ENCODE measurements at regions not wholly inside any gene's neighbourhood (a gene's known extent, or its start where the extent isn't known, plus 50 kb on each side); places are given as distances from the start of the nearest gene placed in this dataset.

DNA sequence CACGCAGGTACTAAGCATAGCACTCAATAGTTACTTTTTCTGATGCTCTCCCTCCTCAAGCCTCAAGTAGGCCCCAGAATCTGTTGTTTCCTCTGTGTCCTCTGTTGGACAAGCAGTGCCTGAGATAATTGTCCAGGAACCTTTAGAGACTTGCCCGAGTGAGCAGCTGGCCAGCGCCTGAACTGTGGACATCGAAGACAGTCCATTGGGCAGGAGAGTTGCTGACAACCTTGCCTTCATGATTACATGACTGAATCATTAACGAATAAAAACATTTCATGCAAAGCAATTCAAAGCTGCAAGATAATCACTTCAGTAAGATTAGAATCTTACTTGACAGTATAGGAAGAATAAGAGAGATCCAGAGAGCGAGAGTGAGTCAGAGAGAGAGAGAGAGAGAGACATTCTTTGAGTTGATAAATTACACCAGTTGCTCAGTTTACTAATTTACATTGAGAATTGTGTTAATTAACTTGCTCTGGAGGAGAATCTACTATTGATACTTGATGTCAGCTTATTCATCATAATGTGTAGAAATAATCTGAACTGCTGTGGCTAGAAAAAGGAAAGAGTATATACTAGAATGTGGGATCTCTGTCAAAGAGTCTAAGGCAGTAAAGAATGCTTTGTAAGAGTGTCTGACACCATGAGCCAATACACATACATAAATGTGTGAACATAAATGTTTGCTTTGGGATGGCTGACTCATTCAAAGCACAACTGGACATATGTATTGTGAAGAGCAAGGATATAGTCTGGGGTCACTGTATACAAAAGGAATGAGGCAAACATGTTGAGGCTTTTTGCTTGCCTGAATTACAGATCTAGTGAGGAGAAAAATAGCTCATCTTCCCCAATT lies 216.0 kb downstream of the ZNF326 start:
- no peak for TF ChIP-seq CBFB (CRISPR knock-in tag; IDR thresholded peaks at IDR 0.05; ENCODE audit: low read depth)
- TF ChIP-seq TCF7 (CRISPR knock-in tag; IDR thresholded peaks at IDR 0.05; ENCODE audit: low read depth) = no peak
- TF ChIP-seq, protein P1, sequence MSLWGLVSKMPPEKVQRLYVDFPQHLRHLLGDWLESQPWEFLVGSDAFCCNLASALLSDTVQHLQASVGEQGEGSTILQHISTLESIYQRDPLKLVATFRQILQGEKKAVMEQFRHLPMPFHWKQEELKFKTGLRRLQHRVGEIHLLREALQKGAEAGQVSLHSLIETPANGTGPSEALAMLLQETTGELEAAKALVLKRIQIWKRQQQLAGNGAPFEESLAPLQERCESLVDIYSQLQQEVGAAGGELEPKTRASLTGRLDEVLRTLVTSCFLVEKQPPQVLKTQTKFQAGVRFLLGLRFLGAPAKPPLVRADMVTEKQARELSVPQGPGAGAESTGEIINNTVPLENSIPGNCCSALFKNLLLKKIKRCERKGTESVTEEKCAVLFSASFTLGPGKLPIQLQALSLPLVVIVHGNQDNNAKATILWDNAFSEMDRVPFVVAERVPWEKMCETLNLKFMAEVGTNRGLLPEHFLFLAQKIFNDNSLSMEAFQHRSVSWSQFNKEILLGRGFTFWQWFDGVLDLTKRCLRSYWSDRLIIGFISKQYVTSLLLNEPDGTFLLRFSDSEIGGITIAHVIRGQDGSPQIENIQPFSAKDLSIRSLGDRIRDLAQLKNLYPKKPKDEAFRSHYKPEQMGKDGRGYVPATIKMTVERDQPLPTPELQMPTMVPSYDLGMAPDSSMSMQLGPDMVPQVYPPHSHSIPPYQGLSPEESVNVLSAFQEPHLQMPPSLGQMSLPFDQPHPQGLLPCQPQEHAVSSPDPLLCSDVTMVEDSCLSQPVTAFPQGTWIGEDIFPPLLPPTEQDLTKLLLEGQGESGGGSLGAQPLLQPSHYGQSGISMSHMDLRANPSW (CRISPR knock-in tag; conservative IDR thresholded peaks at IDR 0.05; ENCODE audit: low read depth) = no peak
- TF ChIP-seq ZNF317 (CRISPR knock-in tag; IDR thresholded peaks at IDR 0.05; ENCODE audit: borderline replicate concordance, low read depth) = no peak
- no peak for TF ChIP-seq ATF3 (CRISPR knock-in tag; conservative IDR thresholded peaks at IDR 0.05)
- TF ChIP-seq SOX15 (CRISPR knock-in tag; IDR thresholded peaks at IDR 0.05) = no peak
- TF ChIP-seq IRF2 (CRISPR knock-in tag; IDR thresholded peaks at IDR 0.05; ENCODE audit: borderline replicate concordance, low read depth) = no peak
- TF ChIP-seq ZNF121 (CRISPR knock-in tag; IDR thresholded peaks at IDR 0.05) = no peak
- TF ChIP-seq ZNF263 (CRISPR knock-in tag; IDR thresholded peaks at IDR 0.05; ENCODE audit: low read depth) = no peak
- TF ChIP-seq, protein P2, sequence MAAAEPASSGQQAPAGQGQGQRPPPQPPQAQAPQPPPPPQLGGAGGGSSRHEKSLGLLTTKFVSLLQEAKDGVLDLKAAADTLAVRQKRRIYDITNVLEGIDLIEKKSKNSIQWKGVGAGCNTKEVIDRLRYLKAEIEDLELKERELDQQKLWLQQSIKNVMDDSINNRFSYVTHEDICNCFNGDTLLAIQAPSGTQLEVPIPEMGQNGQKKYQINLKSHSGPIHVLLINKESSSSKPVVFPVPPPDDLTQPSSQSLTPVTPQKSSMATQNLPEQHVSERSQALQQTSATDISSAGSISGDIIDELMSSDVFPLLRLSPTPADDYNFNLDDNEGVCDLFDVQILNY (CRISPR knock-in tag; IDR thresholded peaks at IDR 0.05) = no peak
- ATAC-seq (no peak), DNase-seq (ENCODE audit: low spot score) (no peak)
- Mint-ChIP-seq H3K4me1 (peaks cover 12% of the 10 kb centered on the region), H3K27me3 (ENCODE audit: low read depth) (no peaks in the 10 kb centered on the region; the same call in 1 of the 2 replicates), H3K9me3 (no peaks in the 10 kb centered on the region), H3K27ac (no peak overlapping the region), H3K4me3 (no peak overlapping the region), H3K36me3 (no peaks in the 10 kb centered on the region)
- CTCF ChIA-PET = interaction anchor here (1.0 kb wide), 1 partner anchor 78 kb away, joined by 4 read pairs; no protein-coding TSS in a partner anchor
- POLR2A ChIA-PET = no interaction called here

GRCh38 chr1:90208949-90209348 lies 214.0 kb downstream of the ZNF326 start:
- DNase-seq (ENCODE audit: low spot score) (no peak), ATAC-seq (no peak; the same call in 1 of the 2 replicates)
- H3K27ac Mint-ChIP-seq = no peak overlapping the region
- ChIA-PET CTCF (no interaction called here), POLR2A (interaction anchor here (0.6 to 0.8 kb wide), 2 partner anchors 10 to 194 kb away, joined by 3 read pairs; no protein-coding TSS in a partner anchor)
- no peaks in the 10 kb centered on the region for H3K9me3 Mint-ChIP-seq
- H3K4me1 Mint-ChIP-seq = peaks cover 12% of the 10 kb centered on the region
- no peaks in the 10 kb centered on the region for H3K36me3 Mint-ChIP-seq
- no peaks in the 10 kb centered on the region; the same call in 1 of the 2 replicates for H3K27me3 Mint-ChIP-seq (ENCODE audit: low read depth)
- TF ChIP-seq AFF4 (CRISPR knock-in tag; IDR thresholded peaks at IDR 0.05; ENCODE audit: borderline replicate concordance) (no peak), ZNF423 (CRISPR knock-in tag; IDR thresholded peaks at IDR 0.05) (no peak), SP1 (CRISPR knock-in tag; conservative IDR thresholded peaks at IDR 0.05) (no peak), ARID4B (CRISPR knock-in tag; IDR thresholded peaks at IDR 0.05; ENCODE audit: borderline replicate concordance) (no peak), NR2C2 (CRISPR knock-in tag; IDR thresholded peaks at IDR 0.05) (no peak)
- no peak overlapping the region for H3K4me3 Mint-ChIP-seq

Data from WTC11 (cell line).